ENCODE measurements at regions not wholly inside any gene's neighbourhood (a gene's known extent, or its start where the extent isn't known, plus 50 kb on each side); places are given as distances from the start of the nearest gene placed in this dataset.

DNA sequence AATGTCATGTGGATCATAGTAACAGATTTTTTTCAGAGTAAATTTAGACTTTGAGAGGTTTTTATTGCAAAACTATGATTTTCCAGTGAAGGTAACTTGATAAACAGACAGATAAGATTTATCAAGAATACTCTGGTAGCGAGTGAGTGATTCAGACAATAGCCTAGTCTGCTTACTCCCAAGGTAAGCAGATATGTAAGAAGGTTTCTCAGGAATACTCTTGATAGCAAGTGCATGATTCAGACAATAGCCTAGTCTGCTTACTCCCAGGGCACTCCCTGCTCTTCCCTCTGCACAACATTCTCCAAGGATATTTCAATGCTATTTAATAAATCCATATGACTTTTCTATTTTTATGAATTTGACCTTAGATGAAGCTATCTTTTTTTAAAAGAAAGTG, 1881.5 kb downstream of the EFNA5 start:
- peak; percentile 12 for DNase-seq

DNA sequence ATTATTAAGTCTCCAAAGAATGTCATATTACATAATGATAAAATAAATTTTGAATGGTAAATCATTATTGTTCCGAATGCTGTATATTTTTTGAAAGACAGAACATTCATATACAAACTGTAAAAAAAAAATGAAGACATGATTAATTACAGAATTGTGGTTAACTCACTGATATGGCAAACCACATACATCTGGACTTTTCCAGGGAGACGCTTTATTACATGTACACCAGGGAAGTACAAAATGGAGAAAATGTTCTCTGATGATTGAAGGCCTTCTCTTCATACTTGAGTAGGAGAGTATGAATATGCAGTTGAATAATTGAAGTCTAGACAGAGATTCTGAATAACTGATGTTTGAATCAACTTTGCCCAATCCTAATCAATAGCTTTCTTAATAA, 1886.9 kb downstream of the EFNA5 start:
- no peak for DNase-seq

DNA sequence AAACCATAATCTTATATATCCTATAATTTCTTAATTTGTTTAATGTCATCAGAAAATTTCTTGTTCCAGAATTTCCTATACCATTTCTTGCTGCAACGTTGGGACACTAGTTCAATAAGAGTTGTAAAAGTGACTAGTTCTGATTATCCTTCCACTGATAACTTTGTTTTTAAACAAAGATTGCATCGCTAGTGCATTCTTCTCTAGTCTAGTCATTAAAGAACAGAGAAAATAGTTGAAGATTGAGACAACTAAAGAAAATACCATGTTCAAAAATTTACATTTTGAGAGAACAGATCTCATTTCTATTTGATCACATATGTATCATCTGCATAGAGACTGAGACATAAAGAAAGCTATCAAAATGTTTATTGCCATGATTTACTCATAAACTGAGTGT, 1888.2 kb downstream of the EFNA5 start:
- DNase-seq: peak; percentile 67

DNA sequence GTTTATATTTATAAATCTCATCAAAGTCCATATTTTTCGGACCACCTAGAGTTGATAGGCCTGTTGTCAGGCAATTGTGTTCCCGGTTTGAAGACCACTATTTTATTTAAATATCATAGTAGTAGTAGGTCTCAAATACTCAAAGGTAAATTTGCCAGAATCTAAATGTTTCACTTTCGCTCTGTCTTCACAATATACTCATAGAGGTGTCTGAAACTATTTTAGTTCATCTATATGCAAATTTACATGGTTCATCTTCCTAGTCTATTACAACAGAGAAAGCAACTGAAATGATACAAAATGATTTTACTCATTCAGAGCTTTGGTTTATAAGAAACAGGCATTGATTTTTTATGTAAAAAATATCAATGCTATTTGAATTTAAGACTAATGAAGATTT, 1897.5 kb downstream of the EFNA5 start:
- DNase-seq: no peak

DNA sequence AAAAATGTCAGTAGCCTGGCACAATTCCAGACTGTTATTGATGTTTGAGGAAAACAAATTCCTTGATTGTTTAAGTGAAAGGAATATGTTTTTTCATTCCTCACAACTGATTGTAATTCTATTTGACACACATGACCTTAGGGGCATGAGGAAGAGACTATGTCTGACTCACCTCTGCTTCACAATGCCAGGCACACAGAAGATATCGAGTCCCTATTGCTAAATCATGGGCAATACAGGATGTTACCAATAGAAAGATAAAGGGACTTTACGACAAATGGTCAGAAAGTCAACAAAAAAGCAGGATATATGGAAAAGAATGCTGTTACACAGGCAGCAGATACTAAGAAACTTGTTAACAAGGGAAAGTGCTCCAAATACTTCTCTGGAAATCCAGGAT, 1903.5 kb downstream of the EFNA5 start:
- no peak for DNase-seq

DNA sequence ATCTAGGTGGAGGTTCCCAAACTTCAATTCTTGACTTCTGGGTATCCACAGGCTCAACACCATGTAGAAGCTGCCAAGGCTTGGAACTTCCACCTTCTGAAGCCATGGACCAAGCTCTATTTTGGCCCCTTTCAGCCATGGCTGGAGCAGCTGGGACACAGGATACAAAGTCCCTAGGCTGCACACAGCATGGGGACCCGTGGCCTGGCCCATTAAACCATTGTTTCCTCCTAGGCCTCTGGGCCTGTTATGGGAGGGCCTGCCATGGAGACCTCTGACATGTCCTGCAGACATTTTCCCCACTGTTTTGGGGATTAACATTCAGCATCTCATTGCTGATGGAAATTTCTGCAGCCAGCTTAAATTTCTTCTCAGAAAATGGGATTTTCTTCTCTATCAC, 1908.0 kb downstream of the EFNA5 start:
- no peak for DNase-seq

DNA sequence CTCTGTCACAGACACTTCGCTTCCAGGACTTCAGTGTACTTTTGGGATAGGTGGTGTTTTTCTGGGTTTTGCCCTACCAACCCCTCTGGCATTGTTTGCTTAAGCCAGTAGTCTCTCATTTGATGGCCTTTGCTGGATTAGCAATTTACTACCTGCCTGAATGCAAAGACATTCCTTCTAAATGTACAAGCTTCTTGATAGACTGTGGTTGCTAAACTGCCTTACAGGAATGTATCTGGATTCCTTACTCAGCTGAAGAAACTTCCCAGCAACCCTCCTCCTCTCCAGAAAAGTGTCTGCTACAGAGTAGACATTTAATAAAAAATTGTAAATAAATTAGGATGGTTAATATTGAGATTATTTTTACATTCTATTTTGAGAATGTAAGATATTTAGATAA, 1916.7 kb downstream of the EFNA5 start:
- DNase-seq: peak; percentile 34

DNA sequence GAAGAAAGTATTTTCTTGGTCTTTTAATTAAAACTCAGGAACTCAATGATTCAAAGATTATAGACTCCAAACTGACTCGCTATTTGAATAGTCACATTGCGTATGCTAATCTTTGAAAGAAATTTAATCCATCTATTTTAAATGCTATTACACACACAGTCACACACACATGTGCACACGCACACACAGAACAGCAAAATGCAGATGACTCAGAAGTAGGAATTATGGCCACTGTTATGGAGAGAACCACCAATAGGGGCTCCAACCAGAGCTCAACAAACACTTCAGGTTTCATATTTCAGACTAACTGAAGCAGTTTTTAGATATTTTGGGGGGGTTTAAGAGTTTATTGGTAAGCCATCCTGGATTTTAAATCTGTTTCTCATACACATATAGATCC, 1917.9 kb downstream of the EFNA5 start:
- peak; percentile 47 for DNase-seq

DNA sequence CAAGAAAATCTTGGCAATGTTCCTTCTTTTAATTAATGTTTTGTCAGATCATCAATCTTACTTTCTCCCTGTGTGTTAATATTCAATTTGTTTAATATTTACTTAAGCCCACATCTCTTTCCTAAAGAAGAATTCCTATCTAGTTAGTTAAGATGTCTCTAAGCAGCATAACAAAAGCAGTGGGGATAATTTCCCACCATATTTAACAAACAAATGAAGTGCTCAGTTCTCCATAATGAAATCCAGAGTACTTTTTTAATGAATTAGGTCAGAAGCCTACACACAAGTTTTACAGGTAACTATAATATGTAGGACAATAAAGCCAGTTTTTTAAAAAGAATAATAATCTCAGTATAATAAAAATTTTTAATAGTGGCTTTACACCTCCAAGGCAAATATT, 1918.8 kb downstream of the EFNA5 start:
- no peak for DNase-seq

DNA sequence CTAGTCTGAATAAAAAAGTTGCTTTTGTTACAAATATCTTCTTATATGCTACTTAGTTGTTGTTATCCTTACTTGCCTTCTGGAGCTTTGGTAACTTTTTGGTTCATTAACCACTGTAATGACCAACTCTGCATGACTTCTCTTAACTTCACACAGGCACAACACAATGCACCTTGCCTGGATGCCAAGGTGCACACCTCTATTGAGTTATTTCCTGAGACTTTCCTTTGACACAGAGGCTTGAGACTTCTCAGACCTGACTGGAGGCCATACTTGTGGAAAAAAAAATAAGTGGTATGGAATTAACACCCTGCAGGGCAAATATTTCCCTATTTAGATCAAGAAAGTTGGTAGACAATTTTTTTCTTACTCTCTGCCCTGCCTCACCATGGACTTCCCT, 1925.6 kb downstream of the EFNA5 start:
- DNase-seq: no peak

DNA sequence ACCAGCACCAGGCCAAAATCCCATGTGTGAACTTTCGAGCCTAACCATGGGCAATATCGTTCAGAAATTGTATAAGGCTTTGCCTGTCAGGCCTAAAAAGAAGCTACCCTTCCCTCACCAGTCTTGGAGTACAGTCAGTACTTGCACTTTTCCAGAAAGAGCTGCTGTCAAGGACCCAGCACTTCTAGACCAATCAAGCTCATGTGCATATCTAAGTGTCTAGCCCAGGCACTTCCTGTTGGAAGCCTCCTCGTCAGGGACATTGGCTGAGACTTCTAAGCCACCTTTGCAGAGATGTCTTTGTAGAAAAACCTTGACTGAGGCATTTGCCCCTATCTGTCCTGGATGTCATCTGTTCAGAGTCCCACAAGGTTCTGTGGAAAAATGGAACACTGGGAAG, 1930.5 kb downstream of the EFNA5 start:
- no peak for DNase-seq

DNA sequence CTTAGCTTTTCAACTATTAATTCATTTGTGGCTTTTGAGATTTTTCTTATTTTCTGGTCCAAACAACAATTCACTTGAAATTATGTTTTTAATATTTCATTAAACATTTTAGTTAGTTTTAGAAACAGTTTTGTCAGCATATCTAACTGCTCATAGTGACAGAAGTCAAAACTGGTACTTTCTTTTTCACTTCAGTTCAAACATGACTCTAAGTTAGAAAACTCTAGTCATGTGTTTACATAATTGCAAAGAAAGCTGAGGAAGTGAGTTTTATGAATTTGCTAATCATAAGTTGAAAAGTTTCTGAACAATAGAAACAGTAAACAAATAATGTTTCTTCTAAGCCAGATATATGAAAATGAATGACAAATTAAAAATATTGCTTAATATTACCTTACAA, 1931.0 kb downstream of the EFNA5 start:
- DNase-seq: no peak

DNA sequence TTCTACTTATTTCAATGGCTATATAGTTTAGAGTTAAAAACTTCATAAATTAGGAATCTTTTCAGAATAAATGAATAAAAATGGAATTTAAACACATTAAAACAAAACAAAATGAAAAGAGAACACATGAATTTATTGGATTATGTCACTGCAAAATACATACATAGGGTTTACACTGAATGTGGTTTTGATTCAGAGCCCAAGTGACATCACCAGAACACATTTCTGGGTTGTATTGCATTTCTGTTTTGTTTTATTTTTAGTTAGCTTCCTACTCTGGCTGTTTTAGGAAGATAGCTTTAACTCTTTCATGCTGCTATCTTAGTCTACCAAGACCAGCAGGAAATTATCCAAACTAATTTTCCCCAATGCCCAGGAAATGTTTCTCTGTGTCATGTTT, 1935.0 kb downstream of the EFNA5 start:
- DNase-seq: peak; percentile 48

DNA sequence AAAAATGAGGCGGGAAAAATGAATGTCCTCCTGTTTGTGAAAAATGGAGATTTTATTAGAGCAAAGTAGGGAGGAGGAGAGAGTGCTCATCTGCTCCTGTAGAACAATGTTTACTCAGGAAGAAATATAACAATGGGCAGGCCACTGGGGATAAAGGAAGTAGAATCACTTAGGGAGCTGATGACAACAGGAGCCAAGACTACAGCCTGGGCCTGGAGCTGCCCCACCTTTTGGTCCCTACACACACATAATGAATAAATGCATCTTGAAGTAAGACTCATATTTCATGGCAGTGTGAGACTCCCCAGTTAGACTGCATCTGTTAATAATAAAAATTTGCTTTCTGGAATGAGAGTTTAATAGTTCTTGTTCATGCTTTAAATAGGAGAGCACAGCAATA, 1939.8 kb downstream of the EFNA5 start:
- no peak for DNase-seq

DNA sequence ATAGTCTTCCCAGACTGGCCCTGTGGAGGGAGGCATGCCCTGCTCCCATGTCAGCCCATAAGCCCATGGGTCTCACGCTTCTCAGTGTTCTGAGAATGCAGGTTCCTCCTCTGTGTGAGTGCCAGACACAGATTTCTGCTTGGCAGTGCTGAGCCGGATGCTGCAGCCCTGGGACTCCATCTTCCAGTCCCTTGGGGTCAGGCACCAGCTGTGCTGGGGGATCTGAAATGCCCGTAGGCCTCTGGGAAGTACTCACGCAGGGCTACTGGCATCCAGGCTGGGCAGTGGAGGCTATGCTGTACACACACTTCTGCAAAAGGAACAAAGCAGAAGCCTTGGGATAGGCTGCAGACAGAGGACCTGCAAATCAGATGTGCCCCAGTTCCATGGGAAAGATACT, 1944.6 kb downstream of the EFNA5 start:
- DNase-seq: no peak

DNA sequence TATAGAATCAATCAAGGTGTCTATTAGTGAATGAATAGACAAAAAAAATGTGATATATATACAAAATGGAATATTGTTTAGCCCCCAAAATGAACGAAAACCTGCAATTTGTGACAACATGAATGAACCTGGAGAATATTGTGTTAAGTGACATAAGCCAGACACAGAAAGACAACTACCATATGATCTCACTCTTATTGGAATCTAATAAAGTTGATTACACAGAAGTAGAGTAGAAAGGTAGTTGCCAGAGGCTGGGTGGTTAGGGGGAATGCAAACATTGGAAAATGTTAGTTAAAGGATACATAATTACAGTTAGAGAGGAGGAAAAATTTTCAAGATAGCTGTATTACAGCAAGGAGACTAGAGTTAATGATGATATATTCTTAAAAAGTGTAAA, 1962.3 kb downstream of the EFNA5 start:
- no peak for DNase-seq

DNA sequence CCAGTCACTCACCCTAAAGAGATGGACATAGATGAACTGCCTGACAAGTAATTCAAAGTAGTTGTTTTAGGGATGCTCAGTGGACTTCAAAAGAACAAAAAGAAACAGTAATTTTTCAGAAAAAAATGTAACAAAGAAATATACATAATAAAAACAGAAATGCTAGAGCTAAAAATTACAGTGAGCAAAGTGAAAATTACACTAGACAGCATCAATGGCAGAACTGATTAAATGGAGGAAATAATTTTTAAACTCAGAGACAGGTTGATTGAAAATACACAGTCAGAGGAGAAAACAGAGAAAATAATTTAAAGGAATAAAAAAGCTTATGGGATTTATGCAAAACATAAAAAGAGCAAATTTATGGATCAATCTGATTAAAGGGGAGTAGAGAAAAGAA, 1968.4 kb downstream of the EFNA5 start:
- no peak for DNase-seq

DNA sequence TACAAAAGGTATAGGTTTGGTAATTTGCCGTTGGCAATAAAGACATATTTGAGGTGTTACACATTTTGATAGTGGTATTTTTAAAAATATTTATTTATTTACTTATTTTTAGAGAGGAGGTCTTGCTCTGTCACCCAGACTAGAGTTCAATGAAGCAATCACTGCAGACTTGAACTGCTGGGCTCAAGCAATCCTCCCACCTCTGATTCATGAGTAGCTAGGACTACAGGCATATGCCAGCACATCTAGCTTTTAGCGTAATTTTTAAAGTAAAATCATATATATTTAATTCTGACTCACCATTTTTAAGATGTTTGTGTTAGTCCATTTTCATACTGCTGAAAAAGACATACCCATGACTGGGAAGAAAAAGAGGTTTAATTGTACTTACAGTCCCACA, 1974.3 kb downstream of the EFNA5 start:
- peak; percentile 4 for DNase-seq

DNA sequence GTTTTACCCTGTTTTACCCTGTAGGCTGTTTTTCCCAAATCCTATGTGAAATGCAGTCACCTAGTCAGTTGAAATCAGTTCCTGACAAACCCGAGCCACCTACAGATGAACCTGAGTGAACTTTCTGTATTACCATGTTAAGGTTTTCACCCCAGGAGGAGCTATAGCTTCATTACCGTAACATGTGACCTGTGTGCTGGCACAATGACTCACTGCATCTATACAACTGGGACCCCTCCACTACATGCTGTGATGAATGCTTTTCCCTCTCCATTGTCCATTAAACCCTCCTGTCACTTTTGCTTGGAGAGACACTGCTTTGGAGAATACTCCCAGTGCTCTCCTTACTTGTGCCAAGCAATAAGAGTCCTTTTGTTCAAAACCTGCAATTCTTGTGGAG, 1974.8 kb downstream of the EFNA5 start:
- no peak for DNase-seq

DNA sequence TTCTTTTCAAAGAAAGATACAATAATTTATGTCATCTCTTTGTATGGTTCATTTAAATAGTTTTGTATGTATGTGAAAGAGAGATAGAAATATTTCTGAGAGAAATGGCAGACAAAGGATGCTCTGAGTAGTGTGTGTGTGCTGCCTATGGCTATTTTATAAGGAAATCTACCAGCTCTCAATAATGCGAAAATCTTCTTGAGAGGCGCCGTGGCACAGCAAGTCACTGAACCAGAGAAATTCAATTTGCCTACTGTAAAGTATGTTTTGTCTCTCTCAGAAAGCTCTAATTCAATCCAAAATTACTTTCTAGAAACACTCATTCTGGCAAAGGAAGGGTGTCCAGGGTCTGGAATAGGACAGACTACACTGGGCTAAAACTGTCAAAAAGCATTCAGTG, 1981.1 kb downstream of the EFNA5 start:
- DNase-seq: no peak

DNA sequence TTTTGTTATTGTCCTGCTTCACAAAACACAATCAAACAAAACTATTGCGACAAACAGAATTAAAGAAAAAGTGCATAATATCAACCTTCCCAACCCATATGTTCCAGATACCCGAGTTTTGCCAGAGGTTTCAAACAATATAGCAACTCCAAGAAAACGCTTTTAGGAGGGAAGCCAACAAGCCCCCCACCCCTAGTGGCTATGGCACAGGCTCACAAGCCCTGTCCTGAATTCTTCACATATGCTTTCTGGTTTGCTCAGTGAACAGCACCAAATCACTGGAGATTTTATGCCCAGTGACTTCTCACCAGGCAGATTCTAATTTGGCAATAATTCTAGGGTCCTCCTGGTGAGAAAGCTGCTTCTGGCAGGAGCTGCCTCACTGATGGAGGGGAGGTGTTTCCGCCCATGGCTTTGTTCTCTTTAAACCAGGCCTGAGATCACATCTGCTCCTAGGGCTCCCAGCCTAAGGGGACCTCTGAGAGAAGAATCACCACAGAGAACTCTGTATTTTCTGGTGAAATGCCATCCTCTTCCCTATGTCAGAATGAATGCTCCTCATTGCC, 1982.4 kb downstream of the EFNA5 start:
- DNase-seq: no peak

DNA sequence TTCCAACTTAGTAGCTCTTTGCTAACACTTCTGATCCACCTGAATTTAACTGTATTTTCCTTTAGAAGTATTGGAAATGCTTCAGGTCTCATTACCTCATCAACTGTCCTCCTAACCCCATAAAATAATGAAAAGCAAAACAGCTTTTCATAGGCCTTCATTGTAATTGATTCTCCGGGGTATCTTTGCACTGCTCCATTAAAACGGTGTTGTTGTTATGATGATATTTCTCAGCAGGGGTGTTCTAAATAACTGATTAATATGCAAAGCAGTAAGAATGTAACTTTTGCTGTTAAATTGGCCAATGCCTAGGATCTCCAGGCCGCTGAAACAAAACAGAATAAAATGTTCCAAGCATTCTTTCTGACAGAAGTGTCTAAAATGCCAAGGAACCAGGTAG, 1983.2 kb downstream of the EFNA5 start:
- DNase-seq: no peak

DNA sequence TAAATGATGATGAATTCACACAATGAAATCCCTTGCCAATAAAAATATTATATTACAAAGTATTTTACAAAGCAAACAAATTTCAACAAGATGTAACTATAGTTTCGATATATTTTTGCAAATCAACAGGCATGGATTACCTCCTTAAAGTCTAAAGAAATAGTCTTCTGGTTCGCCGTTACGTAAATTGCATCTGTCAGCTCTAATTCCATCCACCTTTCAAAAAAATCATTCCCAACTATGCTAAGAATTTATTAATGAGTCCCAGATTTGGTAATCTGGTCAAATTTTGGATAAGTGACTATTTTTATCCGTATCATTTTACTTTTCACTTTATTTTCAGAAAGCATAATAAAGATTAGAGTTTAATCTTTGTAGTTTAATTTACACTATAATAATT, 1984.9 kb downstream of the EFNA5 start:
- no peak for DNase-seq

DNA sequence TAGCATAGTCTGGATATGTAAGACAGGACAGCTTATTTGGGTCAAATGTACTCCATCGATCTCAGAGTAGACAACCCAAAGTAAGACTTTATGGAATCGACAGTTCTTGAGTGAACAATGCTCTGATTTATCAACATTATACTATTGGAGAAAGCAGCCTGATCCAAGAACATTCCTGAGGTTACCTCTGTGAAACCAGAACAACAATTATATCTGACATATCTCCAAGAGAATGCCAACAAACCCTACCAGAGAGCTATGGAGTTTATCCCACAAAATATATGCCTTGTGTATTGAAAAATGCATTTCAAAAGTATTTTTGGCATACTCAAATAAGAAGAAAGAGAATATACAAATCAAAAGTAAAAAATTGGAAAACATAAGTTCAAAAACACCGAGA, 1985.9 kb downstream of the EFNA5 start:
- DNase-seq: peak; percentile 34

DNA sequence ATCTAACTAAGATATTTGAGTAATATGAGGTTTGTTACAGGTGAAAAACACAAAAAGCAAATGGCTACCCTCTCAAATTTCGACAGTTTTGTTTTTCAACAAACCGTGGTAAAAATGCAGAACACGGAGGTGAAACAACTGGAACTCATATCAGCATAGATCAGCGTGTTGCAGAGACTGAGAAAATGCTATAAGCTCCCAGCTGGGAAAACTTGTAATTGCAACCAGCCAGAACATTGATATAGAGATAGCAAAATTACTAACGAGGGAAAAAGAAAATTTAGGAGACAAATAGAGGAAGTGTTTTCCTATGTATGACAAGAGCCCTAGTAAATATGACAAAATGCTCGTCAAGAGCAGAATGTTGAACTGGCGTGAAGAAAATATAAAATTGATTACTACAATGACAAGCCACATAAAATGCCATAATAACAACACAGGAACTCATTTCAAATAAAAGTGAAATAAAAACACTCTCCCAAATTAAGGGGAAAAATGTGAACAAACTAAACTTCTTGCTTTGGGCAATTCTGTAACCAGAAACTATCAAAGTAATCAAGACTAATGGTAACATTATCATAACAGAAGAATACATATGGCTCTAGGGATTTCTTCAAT, 1989.8 kb downstream of the EFNA5 start:
- no peak for DNase-seq

Measured in fibroblast of skin of back (primary cell).